ENCODE measurements at regions not wholly inside any gene's neighbourhood (a gene's known extent, or its start where the extent isn't known, plus 50 kb on each side); places are given as distances from the start of the nearest gene placed in this dataset.

DNA sequence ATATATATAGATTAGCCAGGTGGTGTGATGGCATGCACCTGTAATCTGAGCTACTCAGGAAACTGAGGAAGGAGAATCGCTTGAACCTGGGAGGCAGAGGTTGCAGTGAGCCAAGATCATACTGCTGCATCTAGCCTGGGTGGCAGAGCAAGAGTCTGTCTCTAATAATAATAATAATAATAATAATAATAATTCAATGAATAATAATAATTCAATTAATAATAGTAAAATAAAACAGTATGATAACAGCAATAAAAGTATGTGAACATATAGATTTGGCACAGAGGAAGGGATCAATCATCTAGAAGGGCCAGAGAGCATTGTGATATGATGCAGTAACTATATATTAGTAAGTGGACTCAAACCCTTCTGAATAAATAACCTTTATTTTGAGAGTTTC lies 314.5 kb upstream of the COL8A1 start:
- no peak overlapping the region for H3K4me2 ChIP-seq
- H3K4me1 ChIP-seq (ENCODE audit: low read depth, poor library complexity, severe bottlenecking): no peaks in the 10 kb centered on the region
- no peaks in the 10 kb centered on the region for H3K79me2 ChIP-seq (ENCODE audit: insufficient read depth, low read depth)
- H3K27me3 ChIP-seq (ENCODE audit: insufficient read depth, low read depth): no peaks in the 10 kb centered on the region
- no peak overlapping the region for H3K27ac ChIP-seq
- H3K4me3 ChIP-seq (IDR thresholded peaks at IDR 0.05; ENCODE audit: insufficient read depth, low read depth, low read length): no peak overlapping the region
- no peaks in the 10 kb centered on the region for H3K36me3 ChIP-seq (ENCODE audit: insufficient read depth)
- TF ChIP-seq, protein P1, sequence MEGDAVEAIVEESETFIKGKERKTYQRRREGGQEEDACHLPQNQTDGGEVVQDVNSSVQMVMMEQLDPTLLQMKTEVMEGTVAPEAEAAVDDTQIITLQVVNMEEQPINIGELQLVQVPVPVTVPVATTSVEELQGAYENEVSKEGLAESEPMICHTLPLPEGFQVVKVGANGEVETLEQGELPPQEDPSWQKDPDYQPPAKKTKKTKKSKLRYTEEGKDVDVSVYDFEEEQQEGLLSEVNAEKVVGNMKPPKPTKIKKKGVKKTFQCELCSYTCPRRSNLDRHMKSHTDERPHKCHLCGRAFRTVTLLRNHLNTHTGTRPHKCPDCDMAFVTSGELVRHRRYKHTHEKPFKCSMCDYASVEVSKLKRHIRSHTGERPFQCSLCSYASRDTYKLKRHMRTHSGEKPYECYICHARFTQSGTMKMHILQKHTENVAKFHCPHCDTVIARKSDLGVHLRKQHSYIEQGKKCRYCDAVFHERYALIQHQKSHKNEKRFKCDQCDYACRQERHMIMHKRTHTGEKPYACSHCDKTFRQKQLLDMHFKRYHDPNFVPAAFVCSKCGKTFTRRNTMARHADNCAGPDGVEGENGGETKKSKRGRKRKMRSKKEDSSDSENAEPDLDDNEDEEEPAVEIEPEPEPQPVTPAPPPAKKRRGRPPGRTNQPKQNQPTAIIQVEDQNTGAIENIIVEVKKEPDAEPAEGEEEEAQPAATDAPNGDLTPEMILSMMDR (conservative IDR thresholded peaks at IDR 0.05; ENCODE audit: low read depth, low read length): no peak
- no peak overlapping the region for H3K9ac ChIP-seq
- H2AFZ ChIP-seq (ENCODE audit: low read depth): no peak overlapping the region
- no peaks in the 10 kb centered on the region for H4K20me1 ChIP-seq (ENCODE audit: insufficient read depth)

DNA sequence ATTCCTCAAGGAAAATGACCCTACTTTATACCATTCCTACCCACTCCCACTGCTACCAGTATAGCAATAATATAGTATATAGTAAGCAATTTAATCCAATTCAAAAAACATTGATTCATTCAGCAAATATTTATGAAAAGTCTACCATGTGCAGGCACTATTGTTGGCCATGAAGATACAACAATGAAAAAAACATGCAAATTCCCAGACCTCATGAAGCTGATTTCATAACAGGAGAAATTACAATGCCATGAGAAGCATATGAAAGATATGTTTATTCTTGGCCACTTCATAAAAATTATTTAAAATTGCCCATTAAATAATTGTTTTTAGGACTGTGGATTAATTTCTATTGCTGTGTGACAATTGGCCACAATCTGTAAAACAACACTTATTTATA lies 315.8 kb upstream of the COL8A1 start:
- no peak overlapping the region for H3K4me2 ChIP-seq
- TF ChIP-seq, protein P1 (conservative IDR thresholded peaks at IDR 0.05; ENCODE audit: low read depth, low read length): no peak
- no peaks in the 10 kb centered on the region for H3K79me2 ChIP-seq (ENCODE audit: insufficient read depth, low read depth)
- H2AFZ ChIP-seq (ENCODE audit: low read depth): no peak overlapping the region
- H3K4me3 ChIP-seq (IDR thresholded peaks at IDR 0.05; ENCODE audit: insufficient read depth, low read depth, low read length): no peak overlapping the region
- no peaks in the 10 kb centered on the region for H3K27me3 ChIP-seq (ENCODE audit: insufficient read depth, low read depth)
- no peaks in the 10 kb centered on the region for H4K20me1 ChIP-seq (ENCODE audit: insufficient read depth)
- H3K4me1 ChIP-seq (ENCODE audit: low read depth, poor library complexity, severe bottlenecking): no peaks in the 10 kb centered on the region
- no peak overlapping the region for H3K9ac ChIP-seq
- no peaks in the 10 kb centered on the region for H3K36me3 ChIP-seq (ENCODE audit: insufficient read depth)
- H3K27ac ChIP-seq: no peak overlapping the region

DNA sequence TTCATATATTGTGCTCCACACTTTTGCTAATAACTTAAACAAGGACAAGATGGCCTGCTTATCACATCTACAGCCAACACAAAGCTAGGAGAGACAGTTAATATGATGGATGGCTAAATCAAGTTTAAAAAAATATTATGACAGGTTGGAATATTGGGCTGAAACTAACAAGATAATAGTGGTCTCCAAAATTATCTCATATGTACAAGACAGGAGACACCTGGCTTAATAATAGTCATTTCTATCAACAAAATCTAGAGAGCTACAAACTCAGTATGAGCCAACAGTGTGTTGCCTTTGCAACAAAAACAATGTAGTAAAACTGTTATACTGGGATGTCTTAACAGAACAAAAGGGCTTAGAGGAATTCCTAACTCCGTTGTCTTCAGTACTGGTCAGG lies 317.1 kb upstream of the COL8A1 start:
- Histone ChIP-seq H3K36me3 (ENCODE audit: insufficient read depth) (no peaks in the 10 kb centered on the region), H2AFZ (ENCODE audit: low read depth) (no peak overlapping the region), H3K79me2 (ENCODE audit: insufficient read depth, low read depth) (no peaks in the 10 kb centered on the region), H3K9ac (no peak overlapping the region), H3K27ac (no peak overlapping the region), H3K4me1 (ENCODE audit: low read depth, poor library complexity, severe bottlenecking) (no peaks in the 10 kb centered on the region), H3K27me3 (ENCODE audit: insufficient read depth, low read depth) (no peaks in the 10 kb centered on the region), H4K20me1 (ENCODE audit: insufficient read depth) (no peaks in the 10 kb centered on the region), H3K4me3 (IDR thresholded peaks at IDR 0.05; ENCODE audit: insufficient read depth, low read depth, low read length) (no peak overlapping the region), H3K4me2 (no peak overlapping the region)
- TF ChIP-seq, protein P1 (conservative IDR thresholded peaks at IDR 0.05; ENCODE audit: low read depth, low read length): no peak

DNA sequence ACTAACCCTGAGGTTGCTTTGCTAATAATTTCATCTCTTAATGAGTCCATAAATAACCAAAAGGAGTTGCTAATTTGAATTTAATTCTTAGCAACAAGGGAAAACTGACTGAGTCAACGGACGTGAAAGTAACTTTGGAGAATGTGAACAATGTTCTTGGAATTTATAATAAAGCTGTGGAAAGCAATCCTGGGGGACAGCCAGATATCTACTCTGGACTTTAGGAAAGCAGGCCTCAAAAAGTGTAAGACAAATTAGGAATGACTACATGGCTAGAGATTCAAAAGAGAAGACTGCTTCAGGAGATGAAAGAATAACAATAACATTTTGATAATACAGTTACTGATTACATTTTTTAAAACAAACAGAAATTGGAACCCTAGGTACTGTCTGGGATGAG lies 318.4 kb upstream of the COL8A1 start:
- Histone ChIP-seq H3K27ac (no peak overlapping the region), H3K4me1 (ENCODE audit: low read depth, poor library complexity, severe bottlenecking) (no peaks in the 10 kb centered on the region), H3K79me2 (ENCODE audit: insufficient read depth, low read depth) (no peaks in the 10 kb centered on the region), H3K9ac (no peak overlapping the region), H4K20me1 (ENCODE audit: insufficient read depth) (no peaks in the 10 kb centered on the region), H3K27me3 (ENCODE audit: insufficient read depth, low read depth) (no peaks in the 10 kb centered on the region), H2AFZ (ENCODE audit: low read depth) (no peak overlapping the region), H3K36me3 (ENCODE audit: insufficient read depth) (no peaks in the 10 kb centered on the region), H3K4me2 (no peak overlapping the region), H3K4me3 (IDR thresholded peaks at IDR 0.05; ENCODE audit: insufficient read depth, low read depth, low read length) (no peak overlapping the region)
- TF ChIP-seq, protein P1 (conservative IDR thresholded peaks at IDR 0.05; ENCODE audit: low read depth, low read length): no peak

DNA sequence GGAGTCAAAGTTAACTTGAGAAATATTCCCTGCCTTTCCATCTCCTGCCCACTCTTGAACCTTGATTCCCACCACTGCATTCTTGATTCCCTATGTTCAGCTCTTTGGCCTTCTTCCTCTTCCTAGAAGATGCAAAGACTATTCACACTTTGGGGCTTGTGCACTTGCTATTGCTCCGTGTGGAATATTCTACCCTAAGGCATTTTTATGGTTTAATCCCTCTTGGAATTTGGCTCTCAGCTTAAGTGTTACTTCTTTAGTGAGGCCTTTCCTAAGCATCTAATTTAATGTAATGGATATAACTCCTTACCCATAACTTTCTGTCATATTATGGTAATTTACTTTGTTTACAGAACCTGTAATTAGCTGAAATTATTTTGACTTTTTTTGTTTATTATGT lies 318.9 kb upstream of the COL8A1 start:
- Histone ChIP-seq H3K36me3 (ENCODE audit: insufficient read depth) (no peaks in the 10 kb centered on the region), H3K9ac (no peak overlapping the region), H3K27me3 (ENCODE audit: insufficient read depth, low read depth) (no peaks in the 10 kb centered on the region), H3K79me2 (ENCODE audit: insufficient read depth, low read depth) (no peaks in the 10 kb centered on the region), H3K4me3 (IDR thresholded peaks at IDR 0.05; ENCODE audit: insufficient read depth, low read depth, low read length) (no peak overlapping the region), H3K27ac (no peak overlapping the region), H3K4me1 (ENCODE audit: low read depth, poor library complexity, severe bottlenecking) (no peaks in the 10 kb centered on the region), H2AFZ (ENCODE audit: low read depth) (no peak overlapping the region), H4K20me1 (ENCODE audit: insufficient read depth) (no peaks in the 10 kb centered on the region), H3K4me2 (no peak overlapping the region)
- TF ChIP-seq, protein P1 (conservative IDR thresholded peaks at IDR 0.05; ENCODE audit: low read depth, low read length): no peak
